ENCODE measurements at regions not wholly inside any gene's neighbourhood (a gene's known extent, or its start where the extent isn't known, plus 50 kb on each side); places are given as distances from the start of the nearest gene placed in this dataset.

GRCh38 chr3:952906-953305 lies 139.9 kb upstream of the CNTN6 start (continued):
- TF ChIP-seq ETS1 (IDR thresholded peaks at IDR 0.05) = no peak

- Mint-ChIP-seq H3K4me1 (no peaks in the 10 kb centered on the region), H3K27ac (no peak overlapping the region), H3K4me3 (no peak overlapping the region), H3K27me3 (ENCODE audit: insufficient read depth, low read depth, poor library complexity) (no peaks in the 10 kb centered on the region), H3K9me3 (peaks cover 90% of the 10 kb centered on the region), H3K36me3 (ENCODE audit: low read depth) (peaks cover 43% of the 10 kb centered on the region)
- H2AFZ ChIP-seq = no peak overlapping the region
- ATAC-seq = no peak
- H3F3A ChIP-seq (replicated peaks; ENCODE audit: low read depth) = no peaks in the 10 kb centered on the region
- H4K20me1 ChIP-seq (replicated peaks; ENCODE audit: insufficient read depth) = no peaks in the 10 kb centered on the region
- no peak for TF ChIP-seq CREB1 (CRISPR knock-in tag; IDR thresholded peaks at IDR 0.05; ENCODE audit: low read depth)
- TF ChIP-seq ETS1 (IDR thresholded peaks at IDR 0.05) = no peak
- no peak for TF ChIP-seq NANOG (IDR thresholded peaks at IDR 0.05; ENCODE audit: borderline replicate concordance)
- TF ChIP-seq ZNF462 (CRISPR knock-in tag; IDR thresholded peaks at IDR 0.05) = no peak
- TF ChIP-seq ZNF331 (CRISPR knock-in tag; IDR thresholded peaks at IDR 0.05; ENCODE audit: low read depth) = no peak
- TF ChIP-seq STAT1 (IDR thresholded peaks at IDR 0.05; ENCODE audit: unreplicated experiment) = no peak
- no peak for TF ChIP-seq JUNB (IDR thresholded peaks at IDR 0.05; ENCODE audit: unreplicated experiment)
- TF ChIP-seq EZH2 (IDR thresholded peaks at IDR 0.05; ENCODE audit: low read depth, unreplicated experiment) = no peak
- TF ChIP-seq EZH2phosphoT487 (IDR thresholded peaks at IDR 0.05; ENCODE audit: unreplicated experiment) = no peak
- no peak for TF ChIP-seq REST (IDR thresholded peaks at IDR 0.05; ENCODE audit: unreplicated experiment)
- H3K4me1 ChIP-seq (ENCODE audit: insufficient read depth) = no peaks in the 10 kb centered on the region
- H3K79me2 ChIP-seq (replicated peaks; ENCODE audit: insufficient read depth) = no peaks in the 10 kb centered on the region
- H3K27ac ChIP-seq (ENCODE audit: low read depth) = no peak overlapping the region
- no peak overlapping the region for H3K4me3 ChIP-seq
- DNase-seq (ENCODE audit: low spot score) = no peak
- no peak overlapping the region for H3K4me2 ChIP-seq
- H3K36me3 ChIP-seq (ENCODE audit: insufficient read depth) = no peaks in the 10 kb centered on the region
- no peaks in the 10 kb centered on the region for H3K27me3 ChIP-seq (ENCODE audit: insufficient read depth)
- peaks cover 7% of the 10 kb centered on the region; the same call in 1 of the 2 replicates for H3K9me2 ChIP-seq (ENCODE audit: insufficient read depth)
Observed at GRCh38 chr3:963255-963654, 129.6 kb upstream of the CNTN6 start.

All from GM23338 (cell line).